ENCODE measurements at regions not wholly inside any gene's neighbourhood (a gene's known extent, or its start where the extent isn't known, plus 50 kb on each side); places are given as distances from the start of the nearest gene placed in this dataset.

- Histone ChIP-seq H2AFZ (ENCODE audit: low read length) (no peak overlapping the region), H3K23me2 (ENCODE audit: low read depth, low read length) (peaks cover 6% of the 10 kb centered on the region; the same call in 1 of the 2 replicates), H3K4me2 (ENCODE audit: insufficient read depth in 1 of 2, low read depth in 2 of 2, low read length in 2 of 2) (peak overlapping the region in 1 of 2 experiments; percentile 24; a peak in 1 of 4 replicates), H3K36me3 (ENCODE audit: control insufficient read depth in 2 of 4, insufficient read depth in 4 of 4, low read length in 3 of 4) (no peaks in the 10 kb centered on the region), H3K4me3 (ENCODE audit: extremely low read depth in 1 of 4, insufficient read depth in 2 of 4, low read depth in 3 of 4, low read length in 4 of 4) (no peak overlapping the region), H3K79me1 (ENCODE audit: low read depth, low read length) (no peaks in the 10 kb centered on the region), H3K27ac (ENCODE audit: low read depth, low read length) (no peak overlapping the region), H3K27me3 (replicated peaks in 1 of 4; ENCODE audit: control insufficient read depth in 3 of 4, extremely low read depth in 1 of 4, insufficient read depth in 3 of 4, low read length in 3 of 4) (no peaks in the 10 kb centered on the region), H3K9ac (replicated peaks in 1 of 4; ENCODE audit: extremely low read depth in 1 of 4, low read depth in 3 of 4, low read length in 3 of 4) (no peak overlapping the region), H4K91ac (replicated peaks; ENCODE audit: insufficient read length, low read length) (no peak overlapping the region), H2BK5ac (ENCODE audit: low read depth, low read length) (no peak overlapping the region), H3K4ac (replicated peaks; ENCODE audit: insufficient read length, low read depth, low read length) (no peak overlapping the region), H2BK12ac (ENCODE audit: low read depth, low read length) (no peak overlapping the region), H3K79me2 (ENCODE audit: control insufficient read depth in 1 of 2, insufficient read depth in 2 of 2, low read length in 2 of 2) (no peaks in the 10 kb centered on the region), H2BK15ac (ENCODE audit: low read length) (no peak overlapping the region), H3K14ac (ENCODE audit: insufficient read length) (no peak overlapping the region), H2BK120ac (replicated peaks; ENCODE audit: low read depth, low read length) (no peak overlapping the region), H2BK20ac (ENCODE audit: low read length) (no peak overlapping the region), H4K20me1 (replicated peaks in 1 of 2; ENCODE audit: control insufficient read depth in 1 of 2, insufficient read depth in 2 of 2, low read length in 2 of 2) (no peaks in the 10 kb centered on the region), H3K18ac (ENCODE audit: extremely low read depth, low read length) (no peak overlapping the region), H3K23ac (ENCODE audit: insufficient read length) (no peak overlapping the region), H3K9me3 (ENCODE audit: insufficient read depth in 2 of 2, low read depth in 1 of 2, low read length in 1 of 2) (no peaks in the 10 kb centered on the region), H3K56ac (replicated peaks; ENCODE audit: insufficient read length, low read depth, low read length) (no peak overlapping the region), H4K5ac (ENCODE audit: insufficient read length, low read depth, low read length) (no peak overlapping the region), H3K4me1 (replicated peaks in 1 of 4; ENCODE audit: control insufficient read depth in 3 of 4, insufficient read depth in 4 of 4, low read length in 3 of 4) (peaks cover 0 to 10% (median 4%) of the 10 kb centered on the region in 4 experiments; a peak in 4 of 7 replicates), H2AK5ac (ENCODE audit: low read depth, low read length) (no peak overlapping the region), H4K8ac (ENCODE audit: extremely low read depth, insufficient read depth, low read length) (no peak overlapping the region)
- TF ChIP-seq YY1 (IDR thresholded peaks at IDR 0.05; ENCODE audit: low read depth, low read length), result 0 out of 2 replicates have a peak, but pooled peaks have one; percentile 24
- no peak for TF ChIP-seq SP4 (IDR thresholded peaks at IDR 0.05; ENCODE audit: low read length)
- CTCF ChIA-PET (ENCODE audit: partially characterized antibody), result interaction anchor here (1.0 kb wide), 1 partner anchor 1717 kb away, joined by 3 read pairs; no protein-coding TSS in a partner anchor
- FAIRE-seq, result no peak
- WGBS, 2 experiments (ENCODE audit: extremely low coverage in 1 of 2, insufficient coverage in 1 of 2, insufficient read length in 1 of 2, insufficient replicate concordance in 2 of 2, low coverage in 1 of 2, low lambda C conversion rate in 2 of 2, missing lambda C conversion rate in 1 of 2), result 74% methylated on average over 4 of the region's 4 CpGs; no CpG with 5 or more reads in 1 of the 2 experiments
- no peak for DNase-seq (ENCODE audit: low read depth in 1 of 2, low spot score in 2 of 2)
- POLR2A ChIA-PET (ENCODE audit: partially characterized antibody), result interaction anchor here (0.6 kb wide), 1 partner anchor 277 kb away, joined by 3 read pairs; no protein-coding TSS in a partner anchor
These were observed 380.7 kb upstream of the PSMD7 start for GRCh38 chr16:73915935-73916334.

All from H1 (cell line).